Muscle layer of colon (tissue), 2 donors: ENCODE measurements at regions not wholly inside any gene's neighbourhood (a gene's known extent, or its start where the extent isn't known, plus 50 kb on each side); places are given as distances from the start of the nearest gene placed in this dataset.
"Not testable (repeated sequence)": the region's sequence is repeated elsewhere in the genome, so short reads cannot be mapped to it uniquely, and the experiment has no call there.

Experiments used
- H3K27ac ChIP-seq: one replicate; pipeline ENCODE4 v1.7.0; 2013; ENCODE audit warnings: low read depth, mild to moderate bottlenecking, low read length, moderate library complexity
- H3K27me3 ChIP-seq, 2 donors: one replicate each; pipeline ENCODE4 v1.7.0; 2013; ENCODE audit warnings: low read length in 2 of 2, mild to moderate bottlenecking in 2 of 2; ENCODE audit not compliant: insufficient read depth in 2 of 2, control insufficient read depth in 1 of 2
- H3K36me3 ChIP-seq: one replicate; pipeline ENCODE4 v1.7.0; 2013; ENCODE audit warnings: mild to moderate bottlenecking, low read length; ENCODE audit not compliant: insufficient read depth
- H3K4me1 ChIP-seq: one replicate; pipeline ENCODE4 v1.7.0; 2013; ENCODE audit warnings: mild to moderate bottlenecking, low read length; ENCODE audit not compliant: insufficient read depth
- H3K4me3 ChIP-seq, 2 donors: one replicate each; pipeline ENCODE4 v1.7.0; 2013; ENCODE audit warnings: low read length in 2 of 2, low read depth in 1 of 2, mild to moderate bottlenecking in 1 of 2, moderate library complexity in 1 of 2
- H3K9ac ChIP-seq: one replicate; pipeline ENCODE4 v1.7.0; 2013; ENCODE audit warnings: low read length
- H3K9me3 ChIP-seq: one replicate; pipeline ENCODE4 v1.7.0; 2013; ENCODE audit warnings: mild to moderate bottlenecking, low read length
- donor health status: abdominal sarcoma.
- donor health status: Adenocarcinoma of cecum.

DNA sequence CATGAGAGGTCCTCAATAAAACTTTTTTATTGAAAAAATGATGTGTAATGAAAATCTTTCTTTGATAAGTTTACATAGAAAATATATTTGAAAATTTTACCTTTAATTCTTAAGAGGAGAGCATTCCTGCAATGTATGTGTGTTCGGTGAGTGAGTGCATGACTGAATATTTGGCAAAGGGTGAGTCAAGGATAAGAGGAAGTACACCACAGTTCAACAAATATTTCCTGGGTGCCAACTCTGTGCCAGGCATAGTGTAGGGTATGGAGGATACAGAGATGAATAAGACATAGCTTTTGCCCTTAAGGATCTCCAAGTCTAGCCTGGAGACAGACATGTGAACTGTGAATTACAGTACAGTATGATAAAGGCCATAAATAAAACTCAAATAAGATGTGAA is 84.7 kb upstream of the GPR101 start:
- Histone ChIP-seq H3K27me3 (no peaks in the 10 kb centered on the region), H3K4me3 (no peak overlapping the region), H3K9ac (no peak overlapping the region), H3K36me3 (no peaks in the 10 kb centered on the region), H3K4me1 (no peaks in the 10 kb centered on the region), H3K9me3 (no peaks in the 10 kb centered on the region), H3K27ac (no peak overlapping the region)

DNA sequence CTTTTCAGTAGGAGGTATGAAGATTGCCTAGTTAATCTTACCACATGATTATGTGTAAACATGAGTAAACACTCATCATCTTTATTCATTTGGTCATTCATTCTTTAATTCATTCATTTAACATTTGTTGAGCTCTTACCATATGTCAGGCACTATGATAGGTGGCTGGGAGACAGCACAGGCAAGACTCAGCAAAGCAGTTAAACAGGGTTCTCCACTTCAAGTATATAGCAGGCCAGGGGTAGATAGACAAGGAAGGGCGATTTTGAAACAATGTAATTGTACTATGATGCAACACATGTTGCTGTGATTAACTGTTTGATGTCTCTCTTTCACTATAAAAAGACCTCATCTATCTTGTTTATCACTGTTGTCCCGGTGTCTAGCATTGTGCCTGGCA is 84.3 kb upstream of the GPR101 start:
- H3K4me3 ChIP-seq: no peak overlapping the region
- no peaks in the 10 kb centered on the region for H3K36me3 ChIP-seq
- no peak overlapping the region for H3K9ac ChIP-seq
- H3K9me3 ChIP-seq: no peaks in the 10 kb centered on the region
- H3K4me1 ChIP-seq: no peaks in the 10 kb centered on the region
- no peak overlapping the region for H3K27ac ChIP-seq
- no peaks in the 10 kb centered on the region for H3K27me3 ChIP-seq

DNA sequence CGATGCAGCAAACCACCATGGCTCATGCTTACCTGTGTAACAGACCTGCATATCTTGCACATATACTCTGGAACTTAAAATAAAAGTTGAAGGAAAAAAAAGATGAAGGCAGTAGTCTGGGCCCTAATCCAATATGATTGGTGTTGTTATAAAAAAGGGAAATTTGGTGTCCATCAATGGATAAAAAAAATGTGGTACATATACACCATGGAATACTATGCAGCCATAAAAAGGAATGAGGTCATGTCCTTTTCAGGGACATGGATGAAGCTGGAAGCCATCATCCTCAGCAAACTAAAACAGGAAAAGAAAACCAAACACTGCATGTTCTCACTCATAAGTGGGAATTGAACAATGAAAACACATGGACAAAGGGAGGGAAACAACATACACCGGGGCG is 74.1 kb upstream of the GPR101 start:
- H3K36me3 ChIP-seq, H3K4me1 ChIP-seq, H3K27ac ChIP-seq, H3K9ac ChIP-seq, H3K9me3 ChIP-seq, H3K4me3 ChIP-seq, H3K27me3 ChIP-seq: not testable (repeated sequence)

DNA sequence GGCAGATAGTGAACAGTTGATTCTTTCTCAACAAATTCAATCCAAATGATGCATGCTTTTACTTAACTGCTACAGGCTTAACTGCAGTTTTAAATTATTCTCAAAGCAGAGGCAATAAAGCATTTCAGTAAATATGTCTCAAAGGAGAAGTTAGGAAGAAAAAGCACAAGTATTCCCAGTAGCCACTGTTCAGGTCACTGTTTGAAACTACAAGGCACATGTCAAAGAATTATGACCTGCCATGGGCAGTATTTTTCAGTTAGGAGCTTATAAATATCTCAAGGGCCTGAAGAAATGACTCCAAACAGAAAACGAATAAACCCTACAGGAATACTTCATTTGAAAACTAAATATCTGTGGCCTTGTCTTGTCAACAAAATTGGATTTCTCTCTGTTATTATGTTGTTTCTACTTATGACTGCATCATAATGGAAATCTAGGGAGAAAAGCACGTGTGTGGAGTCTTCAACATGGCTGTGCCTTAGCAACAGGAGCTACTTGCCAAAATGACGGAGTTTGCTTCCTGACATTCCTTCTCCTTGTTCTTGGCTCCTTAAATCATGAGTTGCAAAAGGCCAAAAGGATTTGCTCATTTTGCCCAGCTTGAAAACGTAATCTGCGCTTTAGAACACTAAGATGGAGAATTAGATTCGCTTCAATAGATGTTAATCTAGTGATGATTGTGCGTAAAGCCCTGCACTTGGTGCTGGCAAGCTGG is 67.6 kb upstream of the GPR101 start:
- Histone ChIP-seq H3K9ac (no peak overlapping the region), H3K27me3 (no peaks in the 10 kb centered on the region), H3K9me3 (no peaks in the 10 kb centered on the region), H3K4me1 (no peaks in the 10 kb centered on the region), H3K4me3 (no peak overlapping the region), H3K27ac (no peak overlapping the region), H3K36me3 (no peaks in the 10 kb centered on the region)
